Upper lobe of right lung (tissue), 1 donor: ENCODE measurements at regions not wholly inside any gene's neighbourhood (a gene's known extent, or its start where the extent isn't known, plus 50 kb on each side); places are given as distances from the start of the nearest gene placed in this dataset.

Experiments
- ATAC-seq: fragments of 200-7000 bp; cut with Tn5 transposase; one replicate; pipeline ENCODE4 v1.9.1; 2020; ENCODE audit warnings: mild to moderate bottlenecking, moderate library complexity
- DNase-seq: peaks from one replicate; pipeline ENCODE4 v3.0.0-alpha.2; 2020
- H3K27ac ChIP-seq: fragments of 200-600 bp; one replicate; pipeline ENCODE4 v1.8.0; 2022
- H3K27me3 ChIP-seq: fragments of 200-600 bp; one replicate; pipeline ENCODE4 v1.8.0; 2022; ENCODE audit warnings: mild to moderate bottlenecking
- H3K36me3 ChIP-seq: fragments of 200-600 bp; one replicate; pipeline ENCODE4 v1.8.0; 2022
- H3K4me1 ChIP-seq: fragments of 200-600 bp; one replicate; pipeline ENCODE4 v1.8.0; 2022
- H3K4me3 ChIP-seq: fragments of 200-600 bp; one replicate; pipeline ENCODE4 v1.8.0; 2022; ENCODE audit warnings: mild to moderate bottlenecking
- H3K9me3 ChIP-seq: fragments of 200-600 bp; one replicate; pipeline ENCODE4 v1.8.0; 2022
- CTCF ChIP-seq: fragments of 200-600 bp; IDR thresholded peaks from one replicate; pipeline ENCODE4 v1.8.0; 2022; ENCODE audit warnings: antibody characterized with exemption
- intact Hi-C: fragments of 100-400 bp; cut with DNase I; formaldehyde crosslinking; loops from one replicate; pipeline ENCODE4 v1.11.0; 2022
- donor health status: DM: no; HTN: yes; CAD: no; lungs with severe emphysema.

GRCh38 chr4:158327525-158327924 is 117.2 kb downstream of the TMEM144 start:
- Histone ChIP-seq H3K27me3 (no peaks in the 10 kb centered on the region), H3K9me3 (no peaks in the 10 kb centered on the region), H3K4me3 (no peak overlapping the region), H3K27ac (no peak overlapping the region), H3K36me3 (no peaks in the 10 kb centered on the region), H3K4me1 (no peaks in the 10 kb centered on the region)
- ATAC-seq (no peak), DNase-seq (no peak)
- intact Hi-C loops: no loop called here
- no peak for TF ChIP-seq CTCF

- no peaks in the 10 kb centered on the region for H3K36me3 ChIP-seq
- ATAC-seq (no peak), DNase-seq (no peak)
- TF ChIP-seq CTCF: no peak
- H3K27me3 ChIP-seq: no peaks in the 10 kb centered on the region
- intact Hi-C loops: no loop called here
- no peaks in the 10 kb centered on the region for H3K4me1 ChIP-seq
- no peaks in the 10 kb centered on the region for H3K9me3 ChIP-seq
- H3K4me3 ChIP-seq: no peak overlapping the region
- no peak overlapping the region for H3K27ac ChIP-seq
Measured at GRCh38 chr4:158331863-158332262, 121.6 kb downstream of the TMEM144 start.

- intact Hi-C loops: no loop called here
- no peaks in the 10 kb centered on the region for H3K9me3 ChIP-seq
- ATAC-seq: no peak
Measured at GRCh38 chr4:158333820-158334219, 123.5 kb downstream of the TMEM144 start.

GRCh38 chr4:158341896-158342295 is 131.6 kb downstream of the TMEM144 start:
- no peak for DNase-seq
- intact Hi-C loops: no loop called here
- Histone ChIP-seq H3K9me3 (no peaks in the 10 kb centered on the region), H3K27me3 (no peaks in the 10 kb centered on the region), H3K4me3 (no peak overlapping the region), H3K36me3 (no peaks in the 10 kb centered on the region), H3K4me1 (no peaks in the 10 kb centered on the region), H3K27ac (no peak overlapping the region)
- no peak for ATAC-seq
- no peak for TF ChIP-seq CTCF

More at GRCh38 chr4:158333820-158334219, 123.5 kb downstream of the TMEM144 start:
- no peaks in the 10 kb centered on the region for H3K27me3 ChIP-seq
- no peak overlapping the region for H3K27ac ChIP-seq
- no peak overlapping the region for H3K4me3 ChIP-seq
- no peaks in the 10 kb centered on the region for H3K36me3 ChIP-seq
- no peaks in the 10 kb centered on the region for H3K4me1 ChIP-seq
- TF ChIP-seq CTCF: no peak
- DNase-seq: no peak

- no peaks in the 10 kb centered on the region for H3K4me1 ChIP-seq
- H3K9me3 ChIP-seq: no peaks in the 10 kb centered on the region
- H3K27me3 ChIP-seq: no peaks in the 10 kb centered on the region
- no peak for DNase-seq
- intact Hi-C loops: no loop called here
- H3K4me3 ChIP-seq: no peak overlapping the region
- no peak for TF ChIP-seq CTCF
- no peak for ATAC-seq
- no peaks in the 10 kb centered on the region for H3K36me3 ChIP-seq
- H3K27ac ChIP-seq: no peak overlapping the region
Measured at GRCh38 chr4:158346576-158346975, 136.3 kb downstream of the TMEM144 start.

- DNase-seq (no peak), ATAC-seq (no peak)
- TF ChIP-seq CTCF: no peak
- no peak overlapping the region for H3K27ac ChIP-seq
- no peaks in the 10 kb centered on the region for H3K4me1 ChIP-seq
- no peaks in the 10 kb centered on the region for H3K27me3 ChIP-seq
- H3K9me3 ChIP-seq: no peaks in the 10 kb centered on the region
- H3K36me3 ChIP-seq: no peaks in the 10 kb centered on the region
- intact Hi-C loops: no loop called here
- no peak overlapping the region for H3K4me3 ChIP-seq
Measured at GRCh38 chr4:158347556-158347955, 137.3 kb downstream of the TMEM144 start.
